HG02623 (cell line): ENCODE measurements at regions not wholly inside any gene's neighbourhood (a gene's known extent, or its start where the extent isn't known, plus 50 kb on each side); places are given as distances from the start of the nearest gene placed in this dataset.

Experiments
- ATAC-seq: cut with Tn5 transposase; IDR thresholded peaks from one replicate; pipeline ENCODE4 v1.9.1; 2021; ENCODE audit warnings: moderate library complexity; ENCODE audit not compliant: unreplicated experiment

- ATAC-seq = no peak
Measured at GRCh38 chr1:72848997-72849396, 566.7 kb upstream of the NEGR1 start.

GRCh38 chr1:72847651-72848050, 565.3 kb upstream of the NEGR1 start:
- ATAC-seq = no peak

GRCh38 chr1:72846476-72847278, 564.3 kb upstream of the NEGR1 start:
- no peak for ATAC-seq

- no peak for ATAC-seq
Measured at GRCh38 chr1:72845981-72846380, 563.6 kb upstream of the NEGR1 start.

- no peak for ATAC-seq
Measured at GRCh38 chr1:72845381-72845780, 563.0 kb upstream of the NEGR1 start.

- ATAC-seq = no peak
Measured at GRCh38 chr1:72837781-72838180, 555.4 kb upstream of the NEGR1 start.

- no peak for ATAC-seq
Measured at GRCh38 chr1:72830606-72831390, 548.5 kb upstream of the NEGR1 start.

GRCh38 chr1:72827278-72827677, 544.9 kb upstream of the NEGR1 start:
- no peak for ATAC-seq

- ATAC-seq = no peak
Measured at GRCh38 chr1:72804541-72804940, 522.2 kb upstream of the NEGR1 start.

GRCh38 chr1:72781038-72781437, 498.7 kb upstream of the NEGR1 start:
- ATAC-seq = no peak

- no peak for ATAC-seq
Measured at GRCh38 chr1:72780212-72780611, 497.9 kb upstream of the NEGR1 start.

- ATAC-seq = no peak
Measured at GRCh38 chr1:72777918-72778317, 495.6 kb upstream of the NEGR1 start.

GRCh38 chr1:72763481-72763880, 481.1 kb upstream of the NEGR1 start:
- no peak for ATAC-seq

- no peak for ATAC-seq
Measured at GRCh38 chr1:72759486-72759885, 477.1 kb upstream of the NEGR1 start.

- ATAC-seq = no peak
Measured at GRCh38 chr1:72757843-72758242, 475.5 kb upstream of the NEGR1 start.

- ATAC-seq = no peak
Measured at GRCh38 chr1:72745413-72745812, 463.1 kb upstream of the NEGR1 start.

GRCh38 chr1:72734415-72734814, 452.1 kb upstream of the NEGR1 start:
- ATAC-seq = no peak

- no peak for ATAC-seq
Measured at GRCh38 chr1:72724951-72725861, 442.9 kb upstream of the NEGR1 start.

GRCh38 chr1:72705921-72706320, 423.6 kb upstream of the NEGR1 start:
- ATAC-seq = no peak

GRCh38 chr1:72704841-72705477, 422.6 kb upstream of the NEGR1 start:
- no peak for ATAC-seq

- ATAC-seq = no peak
Measured at GRCh38 chr1:72697410-72697809, 415.1 kb upstream of the NEGR1 start.
